Activated naive CD8-positive, alpha-beta T cell treated with anti-CD3 and anti-CD28 coated beads, Interleukin-2, amount 50 U/mL, for 16 hours (primary cell): ENCODE measurements at regions not wholly inside any gene's neighbourhood (a gene's known extent, or its start where the extent isn't known, plus 50 kb on each side); places are given as distances from the start of the nearest gene placed in this dataset.

ENCODE experiments used
- DNase-seq: peaks from one replicate; pipeline ENCODE4 v3.0.0-alpha.2; 2020; ENCODE audit warnings: low read depth, low spot score

DNA sequence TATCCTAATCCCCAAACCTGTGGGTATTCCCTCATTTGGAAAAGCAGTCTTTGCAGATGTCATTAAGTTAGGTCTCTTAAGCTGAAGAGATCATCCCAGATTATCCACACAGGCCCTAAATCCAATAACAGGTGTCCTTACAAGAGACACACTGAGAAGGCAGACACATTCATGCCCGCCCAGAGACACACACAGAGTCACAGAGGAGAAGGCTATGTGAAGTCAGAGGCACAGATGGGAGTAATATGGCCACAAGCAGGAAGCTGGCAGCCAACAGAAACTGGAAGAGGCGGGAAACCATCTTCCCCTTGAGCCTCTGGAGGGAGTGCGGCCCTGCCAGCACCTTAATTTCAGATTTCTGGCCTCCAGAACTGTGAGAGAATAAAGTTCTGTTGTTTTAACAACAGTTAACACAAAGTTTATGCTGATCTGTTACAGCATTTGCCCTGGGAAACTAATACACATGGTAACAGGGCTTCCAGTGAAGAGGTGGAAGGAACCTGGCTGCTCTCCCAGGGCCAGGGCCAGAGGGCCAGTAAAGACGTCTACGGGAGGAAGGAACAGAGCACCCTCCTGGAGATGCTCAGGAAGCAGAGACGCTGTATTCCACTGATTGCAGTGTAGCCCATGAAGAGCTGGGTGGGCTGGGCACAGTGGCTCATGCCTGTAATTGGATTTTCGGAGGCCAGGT lies 217.5 kb downstream of the GLI2 start:
- DNase-seq = no peak

- no peak for DNase-seq
These were observed 218.3 kb downstream of the GLI2 start for GRCh38 chr2:120953843-120954584.

DNA sequence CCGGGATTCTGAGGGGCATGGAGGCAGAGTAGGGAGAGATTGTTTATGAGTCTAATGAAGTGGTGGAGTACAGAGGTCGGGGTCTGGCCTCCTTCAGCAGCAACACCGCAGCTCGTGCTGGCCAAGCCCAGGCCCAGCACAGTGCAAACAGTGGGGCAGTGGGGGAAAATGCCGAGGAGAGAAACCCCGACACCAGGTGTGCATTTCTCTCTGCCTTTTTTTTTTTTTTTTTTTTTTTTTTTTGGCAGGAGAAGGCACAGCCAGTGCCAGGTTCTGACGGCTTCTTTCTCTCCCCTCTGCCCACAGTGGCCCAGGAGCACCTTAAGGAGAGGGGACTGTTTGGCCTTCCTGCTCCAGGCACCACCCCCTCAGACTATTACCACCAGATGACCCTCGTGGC lies 219.3 kb downstream of the GLI2 start:
- DNase-seq = no peak

DNA sequence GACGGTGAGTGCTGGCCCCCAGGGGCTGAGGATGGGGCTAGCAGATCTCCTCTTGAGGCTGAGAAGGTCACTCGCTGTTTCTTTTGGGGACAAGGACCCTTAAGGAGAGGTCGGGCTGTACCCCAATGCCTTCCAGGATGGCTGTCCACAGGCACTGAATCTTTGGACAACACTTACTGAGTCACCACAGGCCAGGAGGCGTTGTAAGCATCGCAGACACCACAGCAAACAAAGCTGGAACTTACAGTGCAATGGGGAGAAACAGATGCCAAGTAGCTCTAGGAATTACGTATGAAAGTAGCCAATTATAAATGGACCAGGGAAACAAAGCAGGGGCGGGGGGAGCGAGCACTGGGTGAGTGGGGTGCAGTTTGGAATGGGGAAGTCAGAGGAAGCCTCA lies 219.8 kb downstream of the GLI2 start:
- DNase-seq = no peak

GRCh38 chr2:120956486-120957156 lies 221.0 kb downstream of the GLI2 start:
- no peak for DNase-seq

DNA sequence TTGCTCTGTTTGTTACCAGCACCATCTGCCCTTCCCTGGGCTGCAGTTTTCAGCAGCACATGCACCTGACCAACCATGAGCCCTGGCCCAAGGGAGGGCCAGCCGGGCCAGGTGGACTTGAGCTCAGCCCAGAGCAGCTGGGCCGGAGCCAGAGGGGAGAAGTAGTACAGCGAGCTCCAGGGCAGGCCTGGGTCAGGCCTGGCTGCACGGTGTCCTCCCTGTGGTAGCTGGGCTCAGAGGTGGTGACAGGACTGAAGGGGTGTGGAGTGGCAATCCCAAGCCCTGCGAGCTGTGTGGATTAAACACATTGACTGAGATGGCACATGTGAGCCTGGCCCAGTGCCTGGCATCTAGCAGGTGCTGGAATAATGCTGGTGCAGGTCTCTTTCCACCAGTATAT lies 222.2 kb downstream of the GLI2 start:
- DNase-seq = no peak

DNA sequence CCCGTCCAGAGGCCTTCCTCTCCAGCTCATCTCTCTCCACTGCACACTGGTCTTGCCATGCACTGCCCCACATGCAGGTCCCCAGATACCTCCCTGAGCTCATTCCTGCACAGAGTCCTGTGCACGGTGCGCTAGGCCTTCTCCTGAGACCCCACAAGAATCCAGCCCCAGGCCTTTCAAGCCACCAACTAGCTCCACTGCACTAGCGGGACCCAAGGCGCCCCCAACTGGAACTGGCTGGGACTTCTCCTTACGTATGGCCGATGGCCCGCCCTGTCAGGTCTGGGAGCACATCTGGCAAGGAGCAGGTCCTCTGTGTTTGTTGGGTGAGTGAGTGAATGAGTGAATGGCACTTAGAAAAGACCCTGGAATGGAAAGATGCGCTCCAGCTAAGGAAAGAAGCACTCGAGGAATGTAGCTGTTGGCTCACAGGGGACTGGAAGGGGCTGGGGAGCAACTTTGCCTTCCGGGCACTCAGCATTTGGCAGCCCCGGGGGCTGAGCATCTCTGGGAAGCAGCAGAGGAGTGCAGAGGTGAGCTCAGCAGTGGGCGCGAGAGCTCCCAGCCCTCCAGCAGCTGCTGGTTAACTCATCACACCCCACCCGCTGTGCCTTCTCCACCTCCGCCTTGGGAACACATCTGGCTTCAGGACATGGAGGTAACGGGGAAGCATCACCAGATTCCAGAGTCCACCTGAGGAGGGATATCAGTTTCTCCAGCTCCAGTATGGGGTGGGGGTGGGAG lies 223.1 kb downstream of the GLI2 start:
- no peak for DNase-seq

DNA sequence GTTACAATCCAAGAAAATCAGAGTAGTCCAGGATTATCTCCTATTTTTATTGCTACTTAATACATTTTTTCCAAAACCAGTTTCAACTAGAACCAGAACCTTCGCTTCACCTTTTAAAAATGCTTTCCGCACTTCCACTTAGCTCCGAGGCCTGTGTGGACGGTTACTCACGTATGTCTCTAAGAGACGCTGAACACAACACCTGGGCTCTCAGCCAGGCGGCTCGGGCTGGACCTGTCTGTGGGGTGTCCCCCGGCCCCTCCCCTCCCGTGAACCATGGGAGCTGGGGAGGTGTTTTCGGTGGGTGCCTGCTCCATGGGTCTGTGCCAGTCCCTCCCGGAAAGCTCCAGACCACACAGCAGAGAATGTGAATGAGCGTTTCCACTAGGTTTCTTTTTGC lies 223.8 kb downstream of the GLI2 start:
- DNase-seq = no peak

GRCh38 chr2:120960770-120961366 lies 225.2 kb downstream of the GLI2 start:
- no peak for DNase-seq

DNA sequence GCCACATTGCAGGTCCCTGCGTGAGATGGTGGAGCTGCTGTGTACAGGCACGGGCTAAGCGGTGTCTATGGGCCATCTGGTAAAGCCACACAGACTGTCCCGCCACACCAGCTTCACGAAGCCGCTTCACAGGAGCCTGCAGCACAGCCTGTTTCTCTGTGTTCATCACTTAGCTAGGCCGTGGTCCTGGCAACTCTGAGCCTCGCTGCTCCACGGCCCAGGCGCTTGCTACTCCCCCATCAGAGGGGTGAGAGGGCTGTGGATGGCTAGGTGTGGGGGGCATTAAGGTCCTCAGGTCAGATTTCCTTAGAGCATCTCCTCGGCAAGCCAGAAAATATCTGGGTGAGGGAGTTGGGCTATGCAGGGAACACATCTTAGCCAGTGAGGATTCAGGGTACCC lies 225.7 kb downstream of the GLI2 start:
- no peak for DNase-seq

GRCh38 chr2:120963997-120964705 lies 228.5 kb downstream of the GLI2 start:
- DNase-seq = no peak

DNA sequence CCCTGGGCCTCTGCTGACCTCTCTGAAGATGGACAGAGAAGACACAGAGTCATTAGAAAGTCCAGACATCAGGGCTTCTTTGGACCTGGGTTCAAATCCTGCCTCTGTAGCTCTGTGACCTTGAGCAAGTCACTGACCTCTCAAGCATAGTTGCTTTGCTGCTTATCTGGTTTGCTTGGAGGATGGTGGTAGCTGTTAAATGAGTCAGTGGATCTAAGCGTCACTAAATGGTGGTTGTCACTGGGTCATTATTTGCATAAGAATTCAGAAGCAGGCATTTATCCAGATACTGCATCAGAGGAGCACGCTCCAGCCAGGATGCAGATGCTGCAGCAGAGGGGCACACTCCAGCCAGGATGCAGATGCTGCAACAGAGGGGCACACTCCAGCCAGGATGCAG lies 229.2 kb downstream of the GLI2 start:
- DNase-seq = no peak

- DNase-seq = no peak
These were observed 231.0 kb downstream of the GLI2 start for GRCh38 chr2:120966510-120967254.

- DNase-seq = no peak
These were observed 232.8 kb downstream of the GLI2 start for GRCh38 chr2:120968307-120969015.

- no peak for DNase-seq
These were observed 234.1 kb downstream of the GLI2 start for GRCh38 chr2:120969613-120970355.

GRCh38 chr2:120971866-120972265 lies 236.2 kb downstream of the GLI2 start:
- no peak for DNase-seq

- DNase-seq = no peak
These were observed 236.6 kb downstream of the GLI2 start for GRCh38 chr2:120972286-120972685.

DNA sequence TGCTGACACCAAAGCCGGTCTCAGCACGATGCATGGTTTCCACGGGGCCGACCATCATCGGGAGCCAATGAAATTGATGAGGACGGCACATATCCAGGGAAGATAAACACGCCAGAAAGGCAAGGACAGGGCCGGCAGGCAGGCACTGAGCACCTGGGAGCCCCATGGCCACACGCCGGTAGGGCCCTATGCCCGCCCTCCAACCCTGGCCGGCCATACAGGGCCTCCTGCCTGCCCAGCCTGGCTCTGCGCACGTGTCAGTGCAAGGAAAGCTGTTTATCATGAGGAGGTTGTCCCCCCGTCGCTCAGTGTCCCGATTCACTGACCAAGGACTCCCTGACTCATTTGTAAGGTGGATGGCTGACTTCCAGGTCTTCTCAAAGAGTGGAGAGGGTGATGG lies 237.5 kb downstream of the GLI2 start:
- DNase-seq = no peak

DNA sequence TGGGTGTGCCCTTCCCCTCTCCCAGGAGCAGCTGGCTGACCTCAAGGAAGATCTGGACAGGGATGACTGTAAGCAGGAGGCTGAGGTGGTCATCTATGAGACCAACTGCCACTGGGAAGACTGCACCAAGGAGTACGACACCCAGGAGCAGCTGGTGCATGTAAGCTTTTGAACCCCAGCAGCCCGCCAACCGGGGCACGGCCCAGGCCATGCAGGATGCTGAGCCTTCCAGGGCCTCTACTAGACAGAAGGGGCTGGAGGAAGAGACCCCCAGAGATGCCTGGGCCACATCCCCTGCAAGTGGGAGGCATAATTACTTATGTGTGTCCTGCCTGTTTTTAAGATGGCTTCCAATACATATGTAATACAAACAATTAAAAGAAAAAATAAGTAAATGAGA lies 239.3 kb downstream of the GLI2 start:
- no peak for DNase-seq
